ENCODE measurements at regions not wholly inside any gene's neighbourhood (a gene's known extent, or its start where the extent isn't known, plus 50 kb on each side); places are given as distances from the start of the nearest gene placed in this dataset.

DNA sequence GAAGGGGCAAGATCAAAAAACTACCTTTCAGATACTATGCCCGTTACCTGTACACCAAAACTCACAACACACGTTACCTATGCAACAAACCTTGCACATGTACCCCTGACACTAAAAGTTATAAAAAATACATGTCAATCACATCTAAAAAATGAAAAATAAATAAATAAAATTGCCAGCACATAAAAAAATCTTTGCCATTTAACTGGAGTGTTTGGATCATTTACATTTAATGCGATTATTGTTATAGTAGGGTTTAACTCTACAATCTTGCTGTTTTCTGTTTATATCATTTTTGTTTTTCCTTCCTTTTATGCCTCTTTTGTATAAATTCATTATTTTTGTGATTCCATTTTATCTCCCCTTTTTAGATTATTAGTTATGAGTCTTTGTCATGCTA, 106.3 kb downstream of the RFX6 start:
- TF ChIP-seq CTCF (IDR thresholded peaks at IDR 0.05): no peak
- no peak for TF ChIP-seq POLR2A (IDR thresholded peaks at IDR 0.05)

Measured in lower leg skin (tissue), 3 donors.